SIG-M5 treated with dmso at 0.1 percent for 504 hours (cell line): ENCODE measurements at regions not wholly inside any gene's neighbourhood (a gene's known extent, or its start where the extent isn't known, plus 50 kb on each side); places are given as distances from the start of the nearest gene placed in this dataset.

Experiments used
- DNase-seq: peaks from one replicate; lab custom pipeline; 2025; ENCODE audit not compliant: unreplicated experiment; lab: John Stamatoyannopoulos, UW

- DNase-seq, result no peak
Measured at GRCh38 chr7:17016402-17017010, 134.7 kb upstream of the AGR3 start.

GRCh38 chr7:17019106-17019505 is 137.3 kb upstream of the AGR3 start:
- no peak for DNase-seq

GRCh38 chr7:17020250-17020649 is 138.5 kb upstream of the AGR3 start:
- DNase-seq, result no peak

- DNase-seq, result no peak
Measured at GRCh38 chr7:17021205-17021604, 139.4 kb upstream of the AGR3 start.

- DNase-seq, result no peak
Measured at GRCh38 chr7:17022920-17023319, 141.1 kb upstream of the AGR3 start.

GRCh38 chr7:17026269-17026668 is 144.5 kb upstream of the AGR3 start:
- no peak for DNase-seq

- peak; percentile 39 for DNase-seq
Measured at GRCh38 chr7:17027143-17027788, 145.5 kb upstream of the AGR3 start.

GRCh38 chr7:17027789-17028152 is 146.0 kb upstream of the AGR3 start:
- DNase-seq, result no peak

GRCh38 chr7:17029150-17029549 is 147.4 kb upstream of the AGR3 start:
- no peak for DNase-seq

GRCh38 chr7:17030559-17030958 is 148.8 kb upstream of the AGR3 start:
- DNase-seq, result no peak

- DNase-seq, result no peak
Measured at GRCh38 chr7:17031906-17032551, 150.2 kb upstream of the AGR3 start.

GRCh38 chr7:17033245-17033644 is 151.5 kb upstream of the AGR3 start:
- no peak for DNase-seq

GRCh38 chr7:17036584-17036983 is 154.8 kb upstream of the AGR3 start:
- DNase-seq, result no peak

GRCh38 chr7:17037356-17037755 is 155.6 kb upstream of the AGR3 start:
- no peak for DNase-seq

- no peak for DNase-seq
Measured at GRCh38 chr7:17038160-17038782, 156.5 kb upstream of the AGR3 start.

- DNase-seq, result no peak
Measured at GRCh38 chr7:17038783-17039170, 157.0 kb upstream of the AGR3 start.

- DNase-seq, result no peak
Measured at GRCh38 chr7:17039372-17039771, 157.6 kb upstream of the AGR3 start.

GRCh38 chr7:17040716-17041115 is 158.9 kb upstream of the AGR3 start:
- no peak for DNase-seq

GRCh38 chr7:17041324-17041723 is 159.5 kb upstream of the AGR3 start:
- peak; percentile 86 for DNase-seq

- DNase-seq, result no peak
Measured at GRCh38 chr7:17042211-17042610, 160.4 kb upstream of the AGR3 start.

GRCh38 chr7:17043012-17043877 is 161.5 kb upstream of the AGR3 start:
- no peak for DNase-seq
